ENCODE measurements at regions not wholly inside any gene's neighbourhood (a gene's known extent, or its start where the extent isn't known, plus 50 kb on each side); places are given as distances from the start of the nearest gene placed in this dataset.

DNA sequence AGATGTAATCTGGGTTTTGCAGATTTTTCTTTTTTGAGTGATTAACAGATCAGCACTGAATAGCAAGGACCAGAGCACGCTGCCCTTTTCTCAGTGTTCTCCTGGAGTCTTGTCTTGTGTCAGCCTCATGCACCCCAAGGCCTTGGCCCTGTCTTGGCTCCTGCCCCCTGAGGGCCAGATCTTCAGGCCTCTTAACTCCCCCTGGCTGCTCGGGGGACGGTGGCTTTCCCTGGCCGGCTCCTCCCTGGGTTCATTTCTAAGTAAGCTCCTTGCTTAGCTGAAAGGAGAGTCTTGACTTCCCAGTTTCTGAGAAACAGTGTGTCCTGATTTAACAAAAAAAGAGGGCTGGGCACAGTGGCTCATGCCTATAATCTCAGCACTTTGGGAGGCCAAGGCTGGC lies 1139.3 kb downstream of the BRD1 start:
- H3K4me1 ChIP-seq, result no peaks in the 10 kb centered on the region
- no peak overlapping the region for H3K27ac ChIP-seq
- H3K36me3 ChIP-seq, result no peaks in the 10 kb centered on the region
- intact Hi-C loops (cut with DNase I; ENCODE audit: low total_unique reads), result no loop called here
- DNase-seq, result no peak
- H3K9me3 ChIP-seq, result no peaks in the 10 kb centered on the region
- H3K4me3 ChIP-seq, result no peak overlapping the region
- no peaks in the 10 kb centered on the region for H3K27me3 ChIP-seq
- 73 to 85% (median 85%) methylated on average over 4 of the region's 4 CpGs for WGBS, 5 donors
- no peak for TF ChIP-seq POLR2A (IDR thresholded peaks at IDR 0.05)
- TF ChIP-seq EP300 (IDR thresholded peaks at IDR 0.05), result no peak
- no peak for TF ChIP-seq POLR2AphosphoS5 (IDR thresholded peaks at IDR 0.05)
- TF ChIP-seq, protein P1, sequence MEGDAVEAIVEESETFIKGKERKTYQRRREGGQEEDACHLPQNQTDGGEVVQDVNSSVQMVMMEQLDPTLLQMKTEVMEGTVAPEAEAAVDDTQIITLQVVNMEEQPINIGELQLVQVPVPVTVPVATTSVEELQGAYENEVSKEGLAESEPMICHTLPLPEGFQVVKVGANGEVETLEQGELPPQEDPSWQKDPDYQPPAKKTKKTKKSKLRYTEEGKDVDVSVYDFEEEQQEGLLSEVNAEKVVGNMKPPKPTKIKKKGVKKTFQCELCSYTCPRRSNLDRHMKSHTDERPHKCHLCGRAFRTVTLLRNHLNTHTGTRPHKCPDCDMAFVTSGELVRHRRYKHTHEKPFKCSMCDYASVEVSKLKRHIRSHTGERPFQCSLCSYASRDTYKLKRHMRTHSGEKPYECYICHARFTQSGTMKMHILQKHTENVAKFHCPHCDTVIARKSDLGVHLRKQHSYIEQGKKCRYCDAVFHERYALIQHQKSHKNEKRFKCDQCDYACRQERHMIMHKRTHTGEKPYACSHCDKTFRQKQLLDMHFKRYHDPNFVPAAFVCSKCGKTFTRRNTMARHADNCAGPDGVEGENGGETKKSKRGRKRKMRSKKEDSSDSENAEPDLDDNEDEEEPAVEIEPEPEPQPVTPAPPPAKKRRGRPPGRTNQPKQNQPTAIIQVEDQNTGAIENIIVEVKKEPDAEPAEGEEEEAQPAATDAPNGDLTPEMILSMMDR (IDR thresholded peaks at IDR 0.05), result no peak

DNA sequence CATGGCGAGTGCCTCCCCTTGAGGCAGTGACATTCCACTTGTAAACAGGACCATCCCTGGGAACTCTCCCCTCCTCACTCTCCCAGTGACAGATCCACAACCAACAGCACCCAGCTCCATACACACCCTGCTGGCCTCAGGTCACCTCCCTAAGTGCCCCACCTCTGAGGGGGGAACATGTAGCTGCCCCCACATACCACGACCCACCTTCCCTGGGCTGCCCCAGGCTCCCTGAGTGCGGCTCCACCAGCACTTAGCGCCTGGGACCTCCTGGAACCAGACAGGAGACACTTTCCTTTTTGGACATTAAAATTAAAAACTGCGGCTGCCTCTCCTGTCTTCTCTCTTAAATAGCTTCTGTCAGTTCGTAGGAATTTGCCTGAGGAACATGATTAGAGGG lies 1140.1 kb downstream of the BRD1 start:
- WGBS, 5 donors, result 79 to 88% (median 86%) methylated on average over 6 of the region's 6 CpGs
- DNase-seq, result no peak
- Histone ChIP-seq H3K4me1 (no peaks in the 10 kb centered on the region), H3K4me3 (no peak overlapping the region), H3K27me3 (no peaks in the 10 kb centered on the region), H3K9me3 (no peaks in the 10 kb centered on the region), H3K27ac (no peak overlapping the region), H3K36me3 (no peaks in the 10 kb centered on the region)
- intact Hi-C loops (cut with DNase I; ENCODE audit: low total_unique reads), result no loop called here
- TF ChIP-seq POLR2AphosphoS5 (IDR thresholded peaks at IDR 0.05) (no peak), POLR2A (IDR thresholded peaks at IDR 0.05) (no peak), EP300 (IDR thresholded peaks at IDR 0.05) (no peak)
- TF ChIP-seq, protein P1 (IDR thresholded peaks at IDR 0.05), result no peak

DNA sequence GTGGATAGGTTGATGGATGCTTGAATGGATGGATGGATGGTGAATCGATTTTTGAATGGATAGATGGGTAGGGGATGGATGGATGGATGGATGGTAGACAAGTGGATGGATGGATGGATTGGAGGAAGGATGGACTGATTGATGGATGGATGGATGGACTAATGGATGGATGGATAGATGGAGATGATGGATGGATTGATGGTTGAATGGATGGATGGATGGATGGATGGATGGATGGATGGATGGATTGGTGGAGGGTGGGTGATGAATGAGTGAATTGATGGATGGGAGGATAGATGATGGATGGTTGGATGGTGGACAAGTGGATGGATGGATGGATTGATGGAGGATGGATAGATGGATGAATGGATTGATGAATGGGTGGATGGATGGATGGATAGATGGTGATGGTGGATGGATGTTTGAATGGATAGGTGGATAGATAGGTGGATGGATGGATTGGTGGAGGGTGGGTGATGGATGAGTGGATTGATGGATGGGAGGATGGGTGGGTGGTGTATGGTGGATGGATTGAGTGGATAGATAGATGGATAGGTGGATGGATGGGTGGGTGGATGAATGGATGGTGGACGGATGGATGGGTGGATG lies 1140.9 kb downstream of the BRD1 start:
- Histone ChIP-seq H3K4me3 (no peak overlapping the region), H3K4me1 (no peaks in the 10 kb centered on the region), H3K36me3 (no peaks in the 10 kb centered on the region), H3K9me3 (no peaks in the 10 kb centered on the region), H3K27me3 (no peaks in the 10 kb centered on the region), H3K27ac (no peak overlapping the region)
- DNase-seq, result no peak
- intact Hi-C loops (cut with DNase I; ENCODE audit: low total_unique reads), result no loop called here
- TF ChIP-seq EP300 (IDR thresholded peaks at IDR 0.05) (no peak), POLR2AphosphoS5 (IDR thresholded peaks at IDR 0.05) (no peak), POLR2A (IDR thresholded peaks at IDR 0.05) (no peak)
- TF ChIP-seq, protein P1 (IDR thresholded peaks at IDR 0.05), result no peak
- 81 to 89% (median 86%) methylated on average over 2 of the region's 2 CpGs for WGBS, 5 donors

DNA sequence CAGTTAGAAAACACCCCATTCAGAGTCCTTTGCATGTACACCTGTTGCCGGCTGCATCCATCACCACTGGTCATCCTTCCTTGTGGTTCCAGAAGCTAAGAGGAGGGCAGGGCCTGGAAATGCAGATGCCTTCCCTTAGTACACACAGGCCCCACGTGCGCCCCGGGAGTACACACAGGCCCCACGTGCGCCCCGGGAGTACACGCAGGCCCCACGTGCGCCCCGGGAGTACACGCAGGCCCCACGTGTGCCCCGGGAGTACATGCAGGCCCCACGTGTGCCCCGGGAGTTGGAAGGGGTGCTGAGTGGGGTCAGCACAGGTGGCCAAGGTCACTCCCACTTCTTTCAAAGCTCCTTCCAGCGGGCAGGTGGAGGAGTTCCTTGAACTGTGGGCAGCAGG lies 1141.9 kb downstream of the BRD1 start:
- DNase-seq, result no peak
- no peaks in the 10 kb centered on the region for H3K9me3 ChIP-seq
- intact Hi-C loops (cut with DNase I; ENCODE audit: low total_unique reads), result no loop called here
- H3K27ac ChIP-seq, result no peak overlapping the region
- H3K27me3 ChIP-seq, result no peaks in the 10 kb centered on the region
- H3K36me3 ChIP-seq, result no peaks in the 10 kb centered on the region
- 94 to 98% (median 97%) methylated on average over 12 to 17 of the region's 17 CpGs for WGBS, 5 donors
- no peak overlapping the region for H3K4me3 ChIP-seq
- H3K4me1 ChIP-seq, result no peaks in the 10 kb centered on the region
- TF ChIP-seq POLR2A (IDR thresholded peaks at IDR 0.05) (no peak), EP300 (IDR thresholded peaks at IDR 0.05) (no peak), POLR2AphosphoS5 (IDR thresholded peaks at IDR 0.05) (no peak)
- TF ChIP-seq, protein P1 (IDR thresholded peaks at IDR 0.05), result no peak
